CD4-positive, CD25-positive, alpha-beta regulatory T cell (primary cell): ENCODE measurements at regions not wholly inside any gene's neighbourhood (a gene's known extent, or its start where the extent isn't known, plus 50 kb on each side); places are given as distances from the start of the nearest gene placed in this dataset.

Source experiments
- ATAC-seq, 2 donors: fragments of 150-1000 bp; cut with Tn5 transposase; one replicate each; pipeline ENCODE4 v1.10.0; 2021; ENCODE audit warnings: low read depth in 2 of 2, moderate number of reproducible peaks in 2 of 2, moderate library complexity in 1 of 2
- DNase-seq, 3 donors: peaks; one replicate each; pipeline versions ENCODE4 v3.0.0 to v3.0.0-alpha.2; 2012 to 2022; ENCODE audit warnings: mixed read lengths in 1 of 3
- H3K27ac ChIP-seq: one replicate; pipeline ENCODE4 v1.7.0; 2013; ENCODE audit warnings: mild to moderate bottlenecking, low read length; ENCODE audit not compliant: insufficient read depth, poor library complexity, severe bottlenecking
- H3K27me3 ChIP-seq: one replicate; pipeline ENCODE4 v1.7.0; 2013; ENCODE audit warnings: low read length; ENCODE audit not compliant: control insufficient read depth, insufficient read depth
- H3K36me3 ChIP-seq: one replicate; pipeline ENCODE4 v1.7.0; 2013; ENCODE audit warnings: mild to moderate bottlenecking, low read length, moderate library complexity; ENCODE audit not compliant: control insufficient read depth, insufficient read depth
- H3K4me1 ChIP-seq: 2 replicates; pipeline ENCODE4 v1.7.0; 2013; ENCODE audit warnings: mild to moderate bottlenecking, low read length; ENCODE audit not compliant: insufficient read depth, control insufficient read depth, poor library complexity, severe bottlenecking
- H3K4me3 ChIP-seq: one replicate; pipeline ENCODE4 v1.7.0; 2013; ENCODE audit warnings: low read depth, mild to moderate bottlenecking, low read length, moderate library complexity
- H3K9me3 ChIP-seq, 2 experiments: 1 replicate in 1 of 2; 2 replicates in 1 of 2; pipeline ENCODE4 v1.7.0; 2013; ENCODE audit warnings: low read length in 2 of 2, mild to moderate bottlenecking in 1 of 2, moderate library complexity in 1 of 2; ENCODE audit not compliant: control insufficient read depth in 2 of 2
- H3K27ac Mint-ChIP-seq, 3 donors: one replicate each; pipeline ENCODE4 v1.8.0; 2020 to 2022; ENCODE audit warnings: mild to moderate bottlenecking in 3 of 3, mixed read lengths in 3 of 3, moderate library complexity in 2 of 3
- H3K27me3 Mint-ChIP-seq: one replicate; pipeline ENCODE4 v1.8.0; 2022; ENCODE audit warnings: mild to moderate bottlenecking, mixed read lengths
- H3K36me3 Mint-ChIP-seq: one replicate; pipeline ENCODE4 v1.8.0; 2020; ENCODE audit warnings: mixed read lengths
- H3K4me1 Mint-ChIP-seq, 4 donors: one replicate each; pipeline ENCODE4 v1.8.0; 2020 to 2022; ENCODE audit warnings: mixed read lengths in 4 of 4, mild to moderate bottlenecking in 1 of 4
- H3K4me3 Mint-ChIP-seq, 4 donors: one replicate each; pipeline ENCODE4 v1.8.0; 2020 to 2022; ENCODE audit warnings: mild to moderate bottlenecking in 4 of 4, mixed read lengths in 4 of 4, moderate library complexity in 3 of 4
- H3K9me3 Mint-ChIP-seq, 7 donors: one replicate each; pipeline ENCODE4 v1.8.0; 2020 to 2022; ENCODE audit warnings: mixed read lengths in 7 of 7, mild to moderate bottlenecking in 3 of 7, moderate library complexity in 2 of 7

DNA sequence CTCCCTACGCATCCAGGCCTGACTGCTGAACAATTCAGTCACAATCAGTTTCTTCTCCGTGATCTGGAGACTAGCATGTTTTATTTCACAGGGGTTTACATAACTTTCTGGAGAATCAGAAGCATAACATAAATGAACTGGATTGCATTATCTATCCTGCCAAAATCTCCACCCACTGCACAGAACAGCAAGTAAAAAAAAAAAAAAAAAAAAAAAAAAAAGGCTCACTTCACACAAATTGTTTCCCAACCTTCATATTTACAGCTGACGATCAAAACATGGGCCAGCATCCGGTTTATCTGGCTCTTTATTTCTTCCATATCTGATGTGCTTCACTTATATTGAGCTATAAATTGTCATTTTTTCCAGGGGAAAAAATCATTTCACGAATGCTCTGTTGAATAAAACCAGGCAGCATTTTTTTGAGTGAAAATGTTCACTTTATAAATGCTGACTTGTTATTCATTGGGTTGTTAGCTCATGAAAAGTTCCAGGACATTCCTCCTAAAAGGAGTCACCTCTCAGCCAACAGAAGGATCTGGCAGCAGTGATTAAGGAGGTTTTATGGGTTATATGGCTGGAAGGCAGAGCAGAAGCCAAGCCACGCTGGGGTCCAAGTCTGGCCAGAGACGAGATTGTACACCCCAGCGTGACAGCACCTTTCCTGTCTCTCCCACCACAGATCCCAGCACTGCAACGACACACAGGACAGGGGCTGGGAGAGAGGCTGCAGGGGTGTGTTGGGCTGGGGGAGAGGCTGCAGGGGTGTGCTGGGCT is 51.2 kb upstream of the GLI2 start:
- ATAC-seq (no peak), DNase-seq (no peak)
- Histone ChIP-seq H3K4me1 (no peaks in the 10 kb centered on the region), H3K4me3 (no peak overlapping the region), H3K27me3 (no peaks in the 10 kb centered on the region), H3K27ac (no peak overlapping the region), H3K36me3 (no peaks in the 10 kb centered on the region), H3K9me3 (no peaks in the 10 kb centered on the region)
- Mint-ChIP-seq H3K4me1 (peaks cover 0 to 3% (median 1%) of the 10 kb centered on the region in 4 donors), H3K27ac (no peak overlapping the region), H3K27me3 (no peaks in the 10 kb centered on the region), H3K9me3 (peaks cover 0 to 2% (median 0%) of the 10 kb centered on the region in 7 donors), H3K4me3 (no peak overlapping the region), H3K36me3 (no peaks in the 10 kb centered on the region)

DNA sequence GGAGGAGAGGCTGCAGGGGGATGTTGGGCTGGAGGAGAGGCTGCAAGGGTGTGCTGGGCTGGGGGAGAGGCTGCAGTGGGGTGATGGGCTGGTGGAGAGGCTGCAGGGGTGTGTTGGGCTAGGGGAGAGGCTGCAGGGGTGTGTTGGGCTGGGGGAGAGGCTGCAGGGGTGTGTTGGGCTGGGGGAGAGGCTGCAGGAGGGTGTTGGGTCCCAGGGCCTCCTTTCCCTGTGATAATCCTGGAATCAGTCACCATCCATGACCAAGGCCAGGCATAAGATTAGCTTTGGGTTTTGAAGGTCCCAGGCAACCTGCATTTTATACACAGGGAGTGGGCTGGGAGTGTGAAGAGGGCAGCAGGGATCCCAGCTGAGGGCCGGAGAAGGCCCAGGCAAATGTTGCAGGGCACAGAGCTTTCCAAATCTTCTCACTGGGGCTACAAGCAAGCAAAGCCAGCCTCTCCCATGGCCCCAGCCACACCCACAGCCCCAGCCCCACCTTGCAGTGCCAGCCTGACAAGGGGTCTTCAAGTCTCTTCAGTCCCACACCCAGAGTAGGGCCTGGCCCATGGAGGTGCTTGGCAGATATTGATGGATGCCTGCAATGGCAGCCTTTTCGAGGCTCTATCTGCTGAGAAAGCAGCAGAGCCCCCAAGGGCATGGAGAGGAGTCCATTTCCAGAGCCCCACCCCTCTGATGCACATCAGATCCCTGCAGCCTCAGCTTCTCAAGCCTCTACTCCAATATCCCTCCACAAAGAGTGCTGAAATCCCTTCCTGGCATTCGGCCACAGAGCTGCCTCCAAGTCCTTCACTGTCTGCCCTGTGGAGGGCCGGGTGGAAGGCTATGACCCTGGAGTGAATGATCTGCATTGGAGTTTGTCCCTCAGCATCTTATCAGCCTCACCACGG is 50.3 kb upstream of the GLI2 start:
- no peak overlapping the region for H3K4me3 Mint-ChIP-seq
- Histone ChIP-seq H3K9me3 (no peaks in the 10 kb centered on the region), H3K4me3 (no peak overlapping the region), H3K27ac (no peak overlapping the region), H3K36me3 (no peaks in the 10 kb centered on the region), H3K4me1 (no peaks in the 10 kb centered on the region), H3K27me3 (no peaks in the 10 kb centered on the region)
- ATAC-seq (no peak), DNase-seq (no peak)
- no peaks in the 10 kb centered on the region for H3K27me3 Mint-ChIP-seq
- H3K27ac Mint-ChIP-seq = no peak overlapping the region
- H3K9me3 Mint-ChIP-seq = peaks cover 0 to 2% (median 0%) of the 10 kb centered on the region in 7 donors
- H3K36me3 Mint-ChIP-seq = no peaks in the 10 kb centered on the region
- H3K4me1 Mint-ChIP-seq = peaks cover 0 to under 1% (median under 1%) of the 10 kb centered on the region in 4 donors
